MG63 (cell line): ENCODE measurements at regions not wholly inside any gene's neighbourhood (a gene's known extent, or its start where the extent isn't known, plus 50 kb on each side); places are given as distances from the start of the nearest gene placed in this dataset.
A peak's percentile ranks its signal among the peaks of the same experiment; 100 is the strongest.
"Not testable (repeated sequence)": the region's sequence is repeated elsewhere in the genome, so short reads cannot be mapped to it uniquely, and the experiment has no call there.

Experiments
- DNase-seq: peaks from one replicate; pipeline ENCODE4 v3.0.0-alpha.2; 2020
- H3K27me3 ChIP-seq: fragments of 250-450 bp; sonication (Bioruptor Pico); 2 replicates; pipeline ENCODE4 v1.5.1; 2020; ENCODE audit warnings: mild to moderate bottlenecking, moderate library complexity
- H3K36me3 ChIP-seq: fragments of 250-450 bp; sonication (Bioruptor Pico); 2 replicates; pipeline ENCODE4 v1.5.1; 2020; ENCODE audit warnings: mild to moderate bottlenecking, moderate library complexity
- H3K4me3 ChIP-seq: fragments of 250-450 bp; sonication (Bioruptor Pico); 2 replicates; pipeline ENCODE4 v1.5.1; 2020; ENCODE audit warnings: mild to moderate bottlenecking, moderate library complexity
- H3K9me3 ChIP-seq: fragments of 250-450 bp; sonication (Bioruptor Pico); 2 replicates; pipeline ENCODE4 v1.5.1; 2020; ENCODE audit warnings: mild to moderate bottlenecking, moderate library complexity

- Histone ChIP-seq H3K36me3 (no peaks in the 10 kb centered on the region), H3K9me3 (no peaks in the 10 kb centered on the region), H3K4me3 (no peak overlapping the region), H3K27me3 (peaks cover 8% of the 10 kb centered on the region)
- DNase-seq, result no peak
These were observed 341.6 kb downstream of the EMP1 start for GRCh38 chr12:13538136-13538535.

- no peak overlapping the region for H3K4me3 ChIP-seq
- H3K9me3 ChIP-seq, result no peaks in the 10 kb centered on the region
- H3K27me3 ChIP-seq, result peaks cover 8% of the 10 kb centered on the region
- no peak for DNase-seq
- no peaks in the 10 kb centered on the region for H3K36me3 ChIP-seq
These were observed 341.1 kb downstream of the EMP1 start for GRCh38 chr12:13537623-13538022.

- H3K4me3 ChIP-seq, result no peak overlapping the region
- H3K27me3 ChIP-seq, result peaks cover 8% of the 10 kb centered on the region
- H3K9me3 ChIP-seq, result no peaks in the 10 kb centered on the region
- no peak for DNase-seq
- H3K36me3 ChIP-seq, result no peaks in the 10 kb centered on the region
These were observed 339.8 kb downstream of the EMP1 start for GRCh38 chr12:13536219-13536910.

GRCh38 chr12:13534645-13535398, 338.3 kb downstream of the EMP1 start:
- Histone ChIP-seq H3K27me3 (peaks cover 8% of the 10 kb centered on the region), H3K36me3 (no peaks in the 10 kb centered on the region), H3K4me3 (no peak overlapping the region), H3K9me3 (no peaks in the 10 kb centered on the region)
- DNase-seq, result peak; percentile 53

GRCh38 chr12:13534242-13534641, 337.7 kb downstream of the EMP1 start:
- Histone ChIP-seq H3K36me3 (no peaks in the 10 kb centered on the region), H3K27me3 (peaks cover 8% of the 10 kb centered on the region), H3K4me3 (no peak overlapping the region), H3K9me3 (no peaks in the 10 kb centered on the region)
- no peak for DNase-seq

- Histone ChIP-seq H3K36me3 (no peaks in the 10 kb centered on the region), H3K9me3 (no peaks in the 10 kb centered on the region), H3K27me3 (peaks cover 6% of the 10 kb centered on the region), H3K4me3 (no peak overlapping the region)
- no peak for DNase-seq
These were observed 334.4 kb downstream of the EMP1 start for GRCh38 chr12:13530966-13531365.

- not testable (repeated sequence) for H3K36me3 ChIP-seq, H3K9me3 ChIP-seq, H3K27me3 ChIP-seq, H3K4me3 ChIP-seq
- peak; percentile 13 for DNase-seq
These were observed 329.8 kb downstream of the EMP1 start for GRCh38 chr12:13526185-13526921.

GRCh38 chr12:13523536-13524307, 327.2 kb downstream of the EMP1 start:
- no peak overlapping the region for H3K4me3 ChIP-seq
- DNase-seq, result no peak
- no peaks in the 10 kb centered on the region for H3K27me3 ChIP-seq
- no peaks in the 10 kb centered on the region for H3K36me3 ChIP-seq
- no peaks in the 10 kb centered on the region for H3K9me3 ChIP-seq

- not testable (repeated sequence) for H3K36me3 ChIP-seq, H3K27me3 ChIP-seq, DNase-seq, H3K9me3 ChIP-seq, H3K4me3 ChIP-seq
These were observed 321.5 kb downstream of the EMP1 start for GRCh38 chr12:13518034-13518433.

- Histone ChIP-seq H3K4me3 (no peak overlapping the region), H3K27me3 (no peaks in the 10 kb centered on the region), H3K36me3 (no peaks in the 10 kb centered on the region), H3K9me3 (no peaks in the 10 kb centered on the region)
- DNase-seq, result no peak
These were observed 313.2 kb downstream of the EMP1 start for GRCh38 chr12:13509740-13510139.

- DNase-seq, result no peak
- H3K9me3 ChIP-seq, result no peaks in the 10 kb centered on the region
These were observed 309.1 kb downstream of the EMP1 start for GRCh38 chr12:13505636-13506035.

GRCh38 chr12:13505224-13505623, 308.7 kb downstream of the EMP1 start:
- DNase-seq, result no peak
- no peaks in the 10 kb centered on the region for H3K27me3 ChIP-seq
- H3K4me3 ChIP-seq, result no peak overlapping the region
- no peaks in the 10 kb centered on the region for H3K9me3 ChIP-seq
- no peaks in the 10 kb centered on the region for H3K36me3 ChIP-seq

More at GRCh38 chr12:13505636-13506035, 309.1 kb downstream of the EMP1 start:
- Histone ChIP-seq H3K4me3 (no peak overlapping the region), H3K36me3 (no peaks in the 10 kb centered on the region), H3K27me3 (no peaks in the 10 kb centered on the region)

GRCh38 chr12:13504736-13505135, 308.2 kb downstream of the EMP1 start:
- DNase-seq, result no peak
- no peaks in the 10 kb centered on the region for H3K36me3 ChIP-seq
- no peaks in the 10 kb centered on the region for H3K27me3 ChIP-seq
- no peaks in the 10 kb centered on the region for H3K9me3 ChIP-seq
- H3K4me3 ChIP-seq, result no peak overlapping the region

GRCh38 chr12:13504074-13504473, 307.5 kb downstream of the EMP1 start:
- H3K4me3 ChIP-seq, result no peak overlapping the region
- no peaks in the 10 kb centered on the region for H3K36me3 ChIP-seq
- H3K27me3 ChIP-seq, result no peaks in the 10 kb centered on the region
- no peak for DNase-seq
- no peaks in the 10 kb centered on the region for H3K9me3 ChIP-seq

GRCh38 chr12:13503094-13503835, 306.7 kb downstream of the EMP1 start:
- H3K4me3 ChIP-seq, result no peak overlapping the region
- no peaks in the 10 kb centered on the region for H3K27me3 ChIP-seq
- H3K36me3 ChIP-seq, result no peaks in the 10 kb centered on the region
- DNase-seq, result no peak
- no peaks in the 10 kb centered on the region for H3K9me3 ChIP-seq

- no peak for DNase-seq
- Histone ChIP-seq H3K27me3 (no peaks in the 10 kb centered on the region), H3K4me3 (no peak overlapping the region), H3K36me3 (no peaks in the 10 kb centered on the region), H3K9me3 (no peaks in the 10 kb centered on the region)
These were observed 302.5 kb downstream of the EMP1 start for GRCh38 chr12:13499008-13499407.
